ENCODE measurements at regions not wholly inside any gene's neighbourhood (a gene's known extent, or its start where the extent isn't known, plus 50 kb on each side); places are given as distances from the start of the nearest gene placed in this dataset.
"Not testable (repeated sequence)": the region's sequence is repeated elsewhere in the genome, so short reads cannot be mapped to it uniquely, and the experiment has no call there.

- no peak for ATAC-seq (replicated peaks)
- no peaks in the 10 kb centered on the region for H3K27me3 Mint-ChIP-seq
- no peaks in the 10 kb centered on the region for H3K4me1 Mint-ChIP-seq (ENCODE audit: low read depth in 2 of 2)
- H3K9me3 Mint-ChIP-seq: peaks cover 0 to 3% of the 10 kb centered on the region in 2 donors
- no peak for DNase-seq
- no peaks in the 10 kb centered on the region for H3K36me3 Mint-ChIP-seq (ENCODE audit: insufficient read depth)
- H3K4me3 Mint-ChIP-seq: no peak overlapping the region
- no peak overlapping the region for H3K27ac Mint-ChIP-seq
Measured at GRCh38 chr7:81014266-81014665, 95.4 kb upstream of the SEMA3C start.

GRCh38 chr7:81013083-81013817 lies 94.4 kb upstream of the SEMA3C start:
- Mint-ChIP-seq H3K4me3 (no peak overlapping the region), H3K9me3 (peaks cover 0 to 3% of the 10 kb centered on the region in 2 donors), H3K36me3 (ENCODE audit: insufficient read depth) (no peaks in the 10 kb centered on the region), H3K4me1 (ENCODE audit: low read depth in 2 of 2) (no peaks in the 10 kb centered on the region), H3K27me3 (no peaks in the 10 kb centered on the region), H3K27ac (no peak overlapping the region)
- ATAC-seq (replicated peaks) (no peak), DNase-seq (no peak)

GRCh38 chr7:81008901-81009300 lies 90.0 kb upstream of the SEMA3C start:
- H3K36me3 Mint-ChIP-seq (ENCODE audit: insufficient read depth): no peaks in the 10 kb centered on the region
- no peaks in the 10 kb centered on the region for H3K27me3 Mint-ChIP-seq
- H3K4me3 Mint-ChIP-seq: no peak overlapping the region
- H3K4me1 Mint-ChIP-seq (ENCODE audit: low read depth in 2 of 2): no peaks in the 10 kb centered on the region
- ATAC-seq (replicated peaks) (no peak), DNase-seq (no peak)
- H3K9me3 Mint-ChIP-seq: peaks cover 0 to 9% of the 10 kb centered on the region in 2 donors
- H3K27ac Mint-ChIP-seq: no peak overlapping the region

GRCh38 chr7:81007051-81007450 lies 88.2 kb upstream of the SEMA3C start:
- Mint-ChIP-seq H3K4me3 (no peak overlapping the region), H3K36me3 (ENCODE audit: insufficient read depth) (no peaks in the 10 kb centered on the region), H3K27me3 (no peaks in the 10 kb centered on the region), H3K27ac (no peak overlapping the region), H3K9me3 (peaks cover 0 to 6% of the 10 kb centered on the region in 2 donors), H3K4me1 (ENCODE audit: low read depth in 2 of 2) (no peaks in the 10 kb centered on the region)
- ATAC-seq (replicated peaks) (no peak), DNase-seq (no peak)

GRCh38 chr7:81005254-81005653 lies 86.4 kb upstream of the SEMA3C start:
- peaks cover 0 to 6% of the 10 kb centered on the region in 2 donors for H3K9me3 Mint-ChIP-seq
- DNase-seq: no peak
- H3K4me1 Mint-ChIP-seq (ENCODE audit: low read depth in 2 of 2): no peaks in the 10 kb centered on the region
- H3K36me3 Mint-ChIP-seq (ENCODE audit: insufficient read depth): no peaks in the 10 kb centered on the region
- H3K27ac Mint-ChIP-seq: no peak overlapping the region
- no peaks in the 10 kb centered on the region for H3K27me3 Mint-ChIP-seq
- ATAC-seq (replicated peaks): no peak
- no peak overlapping the region for H3K4me3 Mint-ChIP-seq

- H3K4me3 Mint-ChIP-seq: no peak overlapping the region
- no peaks in the 10 kb centered on the region for H3K36me3 Mint-ChIP-seq (ENCODE audit: insufficient read depth)
- no peak for DNase-seq
- no peaks in the 10 kb centered on the region for H3K4me1 Mint-ChIP-seq (ENCODE audit: low read depth in 2 of 2)
- peaks cover 6 to 11% of the 10 kb centered on the region in 2 donors for H3K9me3 Mint-ChIP-seq
- no peak for ATAC-seq (replicated peaks)
- no peak overlapping the region for H3K27ac Mint-ChIP-seq
- no peaks in the 10 kb centered on the region for H3K27me3 Mint-ChIP-seq
Measured at GRCh38 chr7:81004098-81004497, 85.2 kb upstream of the SEMA3C start.

- Mint-ChIP-seq H3K27ac (no peak overlapping the region), H3K4me3 (no peak overlapping the region), H3K27me3 (no peaks in the 10 kb centered on the region), H3K9me3 (peaks cover 6 to 11% of the 10 kb centered on the region in 2 donors), H3K36me3 (ENCODE audit: insufficient read depth) (no peaks in the 10 kb centered on the region), H3K4me1 (ENCODE audit: low read depth in 2 of 2) (no peaks in the 10 kb centered on the region)
- DNase-seq (no peak), ATAC-seq (replicated peaks) (no peak)
Measured at GRCh38 chr7:81003326-81003725, 84.5 kb upstream of the SEMA3C start.

- no peaks in the 10 kb centered on the region for H3K4me1 Mint-ChIP-seq (ENCODE audit: low read depth in 2 of 2)
- H3K36me3 Mint-ChIP-seq (ENCODE audit: insufficient read depth): no peaks in the 10 kb centered on the region
- no peaks in the 10 kb centered on the region for H3K27me3 Mint-ChIP-seq
- no peak overlapping the region for H3K4me3 Mint-ChIP-seq
- H3K9me3 Mint-ChIP-seq: peaks cover 6 to 11% of the 10 kb centered on the region in 2 donors
- DNase-seq: no peak
- H3K27ac Mint-ChIP-seq: no peak overlapping the region
- ATAC-seq (replicated peaks): no peak
Measured at GRCh38 chr7:81002421-81002820, 83.6 kb upstream of the SEMA3C start.

- ATAC-seq (replicated peaks): no peak
- Mint-ChIP-seq H3K36me3 (ENCODE audit: insufficient read depth) (no peaks in the 10 kb centered on the region), H3K27ac (no peak overlapping the region)
Measured at GRCh38 chr7:80999771-81000170, 80.9 kb upstream of the SEMA3C start.

GRCh38 chr7:80999100-80999499 lies 80.2 kb upstream of the SEMA3C start:
- Mint-ChIP-seq H3K4me1 (ENCODE audit: low read depth in 2 of 2) (no peaks in the 10 kb centered on the region), H3K27me3 (no peaks in the 10 kb centered on the region), H3K4me3 (no peak overlapping the region), H3K27ac (no peak overlapping the region), H3K9me3 (peaks cover 8 to 20% of the 10 kb centered on the region in 2 donors), H3K36me3 (ENCODE audit: insufficient read depth) (no peaks in the 10 kb centered on the region)
- DNase-seq (no peak), ATAC-seq (replicated peaks) (no peak)

More at GRCh38 chr7:80999771-81000170, 80.9 kb upstream of the SEMA3C start:
- H3K4me1 Mint-ChIP-seq (ENCODE audit: low read depth in 2 of 2): no peaks in the 10 kb centered on the region
- H3K9me3 Mint-ChIP-seq: peaks cover 10 to 20% of the 10 kb centered on the region in 2 donors
- H3K4me3 Mint-ChIP-seq: no peak overlapping the region
- no peaks in the 10 kb centered on the region for H3K27me3 Mint-ChIP-seq
- DNase-seq: no peak

- Mint-ChIP-seq H3K4me3 (no peak overlapping the region), H3K27ac (no peak overlapping the region), H3K36me3 (ENCODE audit: insufficient read depth) (no peaks in the 10 kb centered on the region), H3K9me3 (peaks cover 8 to 20% of the 10 kb centered on the region in 2 donors), H3K27me3 (no peaks in the 10 kb centered on the region), H3K4me1 (ENCODE audit: low read depth in 2 of 2) (no peaks in the 10 kb centered on the region)
- DNase-seq (no peak), ATAC-seq (replicated peaks) (no peak)
Measured at GRCh38 chr7:80997841-80998240, 79.0 kb upstream of the SEMA3C start.

GRCh38 chr7:80996236-80996635 lies 77.4 kb upstream of the SEMA3C start:
- not testable (repeated sequence) for H3K4me1 Mint-ChIP-seq (ENCODE audit: low read depth in 2 of 2); H3K27me3 Mint-ChIP-seq; H3K27ac Mint-ChIP-seq; ATAC-seq (replicated peaks); DNase-seq; H3K36me3 Mint-ChIP-seq (ENCODE audit: insufficient read depth); H3K4me3 Mint-ChIP-seq
- H3K9me3 Mint-ChIP-seq: peaks cover 8 to 20% of the 10 kb centered on the region in 2 donors

- Mint-ChIP-seq H3K27ac (no peak overlapping the region), H3K27me3 (no peaks in the 10 kb centered on the region), H3K9me3 (peaks cover 8 to 9% of the 10 kb centered on the region in 2 donors), H3K4me3 (no peak overlapping the region), H3K4me1 (ENCODE audit: low read depth in 2 of 2) (no peaks in the 10 kb centered on the region), H3K36me3 (ENCODE audit: insufficient read depth) (no peaks in the 10 kb centered on the region)
- ATAC-seq (replicated peaks) (no peak), DNase-seq (no peak)
Measured at GRCh38 chr7:80991654-80992053, 72.8 kb upstream of the SEMA3C start.

GRCh38 chr7:80984619-80985018 lies 65.8 kb upstream of the SEMA3C start:
- H3K27me3 Mint-ChIP-seq: no peaks in the 10 kb centered on the region

More at GRCh38 chr7:80984619-80985018, 65.8 kb upstream of the SEMA3C start:
- Mint-ChIP-seq H3K27ac (no peak overlapping the region), H3K9me3 (no peaks in the 10 kb centered on the region), H3K4me3 (no peak overlapping the region), H3K4me1 (ENCODE audit: low read depth in 2 of 2) (no peaks in the 10 kb centered on the region), H3K36me3 (ENCODE audit: insufficient read depth) (peaks cover 2% of the 10 kb centered on the region)
- DNase-seq: no peak
- no peak for ATAC-seq (replicated peaks)

Data from effector memory CD8-positive, alpha-beta T cell (primary cell).